Amniotic stem cell (primary cell): ENCODE measurements at regions not wholly inside any gene's neighbourhood (a gene's known extent, or its start where the extent isn't known, plus 50 kb on each side); places are given as distances from the start of the nearest gene placed in this dataset.

Source experiments
- DNase-seq: peaks from one replicate; lab custom pipeline; 2025; lab: John Stamatoyannopoulos, UW

- peak; percentile 13 for DNase-seq
Observed at GRCh38 chr2:121860033-121860757, 104.7 kb downstream of the TSN start.

GRCh38 chr2:121860758-121861227 lies 105.3 kb downstream of the TSN start:
- no peak for DNase-seq

- DNase-seq, result no peak
Observed at GRCh38 chr2:121862286-121862685, 106.8 kb downstream of the TSN start.

- DNase-seq, result no peak
Observed at GRCh38 chr2:121865914-121866313, 110.5 kb downstream of the TSN start.

- DNase-seq, result no peak
Observed at GRCh38 chr2:121866789-121867188, 111.3 kb downstream of the TSN start.

GRCh38 chr2:121868652-121869051 lies 113.2 kb downstream of the TSN start:
- no peak for DNase-seq

GRCh38 chr2:121869363-121869762 lies 113.9 kb downstream of the TSN start:
- DNase-seq, result no peak

- no peak for DNase-seq
Observed at GRCh38 chr2:121869873-121870272, 114.4 kb downstream of the TSN start.

- DNase-seq, result no peak
Observed at GRCh38 chr2:121872651-121873050, 117.2 kb downstream of the TSN start.

GRCh38 chr2:121873864-121874263 lies 118.4 kb downstream of the TSN start:
- no peak for DNase-seq

- no peak for DNase-seq
Observed at GRCh38 chr2:121875585-121876185, 120.2 kb downstream of the TSN start.

GRCh38 chr2:121877366-121877765 lies 121.9 kb downstream of the TSN start:
- no peak for DNase-seq

- DNase-seq, result no peak
Observed at GRCh38 chr2:121880283-121880682, 124.8 kb downstream of the TSN start.

- no peak for DNase-seq
Observed at GRCh38 chr2:121881038-121881437, 125.6 kb downstream of the TSN start.

- DNase-seq, result no peak
Observed at GRCh38 chr2:121881950-121882349, 126.5 kb downstream of the TSN start.

- no peak for DNase-seq
Observed at GRCh38 chr2:121884078-121884477, 128.6 kb downstream of the TSN start.

GRCh38 chr2:121884511-121884921 lies 129.1 kb downstream of the TSN start:
- no peak for DNase-seq

- DNase-seq, result no peak
Observed at GRCh38 chr2:121886059-121886458, 130.6 kb downstream of the TSN start.

GRCh38 chr2:121887513-121888188 lies 132.2 kb downstream of the TSN start:
- no peak for DNase-seq

- DNase-seq, result no peak
Observed at GRCh38 chr2:121888189-121888557, 132.7 kb downstream of the TSN start.

GRCh38 chr2:121890041-121890440 lies 134.6 kb downstream of the TSN start:
- DNase-seq, result no peak

- DNase-seq, result no peak
Observed at GRCh38 chr2:121895723-121896571, 140.5 kb downstream of the TSN start.
